ENCODE measurements at regions not wholly inside any gene's neighbourhood (a gene's known extent, or its start where the extent isn't known, plus 50 kb on each side); places are given as distances from the start of the nearest gene placed in this dataset.
A peak's percentile ranks its signal among the peaks of the same experiment; 100 is the strongest.

- TF ChIP-seq EZH2 (IDR thresholded peaks at IDR 0.05; ENCODE audit: insufficient read depth, low read length): no peak
- TF ChIP-seq, protein P1, sequence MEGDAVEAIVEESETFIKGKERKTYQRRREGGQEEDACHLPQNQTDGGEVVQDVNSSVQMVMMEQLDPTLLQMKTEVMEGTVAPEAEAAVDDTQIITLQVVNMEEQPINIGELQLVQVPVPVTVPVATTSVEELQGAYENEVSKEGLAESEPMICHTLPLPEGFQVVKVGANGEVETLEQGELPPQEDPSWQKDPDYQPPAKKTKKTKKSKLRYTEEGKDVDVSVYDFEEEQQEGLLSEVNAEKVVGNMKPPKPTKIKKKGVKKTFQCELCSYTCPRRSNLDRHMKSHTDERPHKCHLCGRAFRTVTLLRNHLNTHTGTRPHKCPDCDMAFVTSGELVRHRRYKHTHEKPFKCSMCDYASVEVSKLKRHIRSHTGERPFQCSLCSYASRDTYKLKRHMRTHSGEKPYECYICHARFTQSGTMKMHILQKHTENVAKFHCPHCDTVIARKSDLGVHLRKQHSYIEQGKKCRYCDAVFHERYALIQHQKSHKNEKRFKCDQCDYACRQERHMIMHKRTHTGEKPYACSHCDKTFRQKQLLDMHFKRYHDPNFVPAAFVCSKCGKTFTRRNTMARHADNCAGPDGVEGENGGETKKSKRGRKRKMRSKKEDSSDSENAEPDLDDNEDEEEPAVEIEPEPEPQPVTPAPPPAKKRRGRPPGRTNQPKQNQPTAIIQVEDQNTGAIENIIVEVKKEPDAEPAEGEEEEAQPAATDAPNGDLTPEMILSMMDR (IDR thresholded peaks at IDR 0.05; ENCODE audit: insufficient read depth, low read depth, low read length): no peak
- Mint-ChIP-seq H3K36me3 (ENCODE audit: low read depth, unreplicated experiment) (peaks cover 2% of the 10 kb centered on the region), H3K9me3 (ENCODE audit: unreplicated experiment) (peaks cover 3% of the 10 kb centered on the region), H3K27ac (ENCODE audit: unreplicated experiment) (no peak overlapping the region), H3K27me3 (ENCODE audit: low read depth, unreplicated experiment) (no peaks in the 10 kb centered on the region), H3K4me3 (ENCODE audit: unreplicated experiment) (no peak overlapping the region), H3K4me1 (ENCODE audit: low read depth, unreplicated experiment) (no peaks in the 10 kb centered on the region)
- no peaks in the 10 kb centered on the region for H3K36me3 ChIP-seq (ENCODE audit: insufficient read depth, low read length)
- no peak overlapping the region for H3K4me3 ChIP-seq (ENCODE audit: insufficient read depth, low read depth, low read length)
- H3K9me3 ChIP-seq (ENCODE audit: insufficient read depth, low read depth, low read length): no peaks in the 10 kb centered on the region
- H3K9ac ChIP-seq (ENCODE audit: low read length): no peak overlapping the region
- no peak overlapping the region for H3K27ac ChIP-seq (ENCODE audit: low read depth, low read length)
- H3K4me1 ChIP-seq (ENCODE audit: insufficient read depth, low read length): no peaks in the 10 kb centered on the region
- H4K20me1 ChIP-seq (ENCODE audit: insufficient read depth, low read length): no peaks in the 10 kb centered on the region
- no peak overlapping the region for H2AFZ ChIP-seq (ENCODE audit: low read depth, low read length)
- no peak overlapping the region for H3K4me2 ChIP-seq (ENCODE audit: low read length)
- FAIRE-seq (no peak), DNase-seq (ENCODE audit: low read depth) (no peak)
- no peaks in the 10 kb centered on the region for H3K79me2 ChIP-seq (ENCODE audit: insufficient read depth, low read length)
- no peaks in the 10 kb centered on the region for H3K27me3 ChIP-seq (ENCODE audit: insufficient read depth, low read length)
These were observed 74.1 kb upstream of the MNS1 start for GRCh38 chr15:56538901-56539545.

GRCh38 chr15:56537881-56538280 lies 72.9 kb upstream of the MNS1 start:
- H2AFZ ChIP-seq (ENCODE audit: low read depth, low read length): no peak overlapping the region
- H3K27me3 Mint-ChIP-seq (ENCODE audit: low read depth, unreplicated experiment): no peaks in the 10 kb centered on the region
- H3K36me3 ChIP-seq (ENCODE audit: insufficient read depth, low read length): no peaks in the 10 kb centered on the region
- no peak overlapping the region for H3K27ac ChIP-seq (ENCODE audit: low read depth, low read length)
- no peak overlapping the region for H3K27ac Mint-ChIP-seq (ENCODE audit: unreplicated experiment)
- no peaks in the 10 kb centered on the region for H4K20me1 ChIP-seq (ENCODE audit: insufficient read depth, low read length)
- no peak overlapping the region for H3K4me2 ChIP-seq (ENCODE audit: low read length)
- H3K9me3 ChIP-seq (ENCODE audit: insufficient read depth, low read depth, low read length): no peaks in the 10 kb centered on the region
- no peaks in the 10 kb centered on the region for H3K27me3 ChIP-seq (ENCODE audit: insufficient read depth, low read length)
- peak; percentile 2 for DNase-seq (ENCODE audit: low read depth)
- TF ChIP-seq, protein P1 (IDR thresholded peaks at IDR 0.05; ENCODE audit: insufficient read depth, low read depth, low read length): no peak
- TF ChIP-seq EZH2 (IDR thresholded peaks at IDR 0.05; ENCODE audit: insufficient read depth, low read length): no peak
- FAIRE-seq: no peak
- H3K4me1 Mint-ChIP-seq (ENCODE audit: low read depth, unreplicated experiment): no peaks in the 10 kb centered on the region
- H3K4me1 ChIP-seq (ENCODE audit: insufficient read depth, low read length): no peaks in the 10 kb centered on the region
- peaks cover 2% of the 10 kb centered on the region for H3K36me3 Mint-ChIP-seq (ENCODE audit: low read depth, unreplicated experiment)
- no peak overlapping the region for H3K4me3 ChIP-seq (ENCODE audit: insufficient read depth, low read depth, low read length)
- H3K9me3 Mint-ChIP-seq (ENCODE audit: unreplicated experiment): peaks cover 3% of the 10 kb centered on the region
- H3K9ac ChIP-seq (ENCODE audit: low read length): no peak overlapping the region
- H3K4me3 Mint-ChIP-seq (ENCODE audit: unreplicated experiment): no peak overlapping the region
- H3K79me2 ChIP-seq (ENCODE audit: insufficient read depth, low read length): no peaks in the 10 kb centered on the region

DNA sequence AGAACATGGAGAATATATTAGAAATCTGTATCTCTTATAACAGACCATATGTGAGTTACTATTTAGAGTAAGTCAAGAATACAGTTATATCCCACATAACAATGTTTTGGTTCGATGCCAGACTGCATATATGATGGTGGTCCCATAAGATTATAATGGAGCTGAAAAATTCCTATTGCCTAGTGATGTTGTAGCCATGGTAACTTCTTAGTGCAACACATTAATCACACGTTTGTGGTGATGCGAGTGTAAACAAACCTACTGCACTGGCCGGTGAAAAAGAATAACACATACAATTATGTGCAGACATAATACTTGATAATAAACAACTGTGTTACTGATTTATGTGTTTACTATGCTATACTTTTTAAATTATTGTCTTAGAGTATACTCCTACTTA lies 69.8 kb upstream of the MNS1 start:
- peaks cover 2% of the 10 kb centered on the region for H3K27me3 Mint-ChIP-seq (ENCODE audit: low read depth, unreplicated experiment)
- Histone ChIP-seq H2AFZ (ENCODE audit: low read depth, low read length) (no peak overlapping the region), H3K4me3 (ENCODE audit: insufficient read depth, low read depth, low read length) (no peak overlapping the region), H3K79me2 (ENCODE audit: insufficient read depth, low read length) (no peaks in the 10 kb centered on the region), H3K9me3 (ENCODE audit: insufficient read depth, low read depth, low read length) (no peaks in the 10 kb centered on the region), H4K20me1 (ENCODE audit: insufficient read depth, low read length) (no peaks in the 10 kb centered on the region), H3K36me3 (ENCODE audit: insufficient read depth, low read length) (no peaks in the 10 kb centered on the region), H3K27ac (ENCODE audit: low read depth, low read length) (no peak overlapping the region), H3K4me1 (ENCODE audit: insufficient read depth, low read length) (no peaks in the 10 kb centered on the region), H3K27me3 (ENCODE audit: insufficient read depth, low read length) (no peaks in the 10 kb centered on the region), H3K4me2 (ENCODE audit: low read length) (no peak overlapping the region), H3K9ac (ENCODE audit: low read length) (no peak overlapping the region)
- H3K36me3 Mint-ChIP-seq (ENCODE audit: low read depth, unreplicated experiment): peaks cover 2% of the 10 kb centered on the region
- no peaks in the 10 kb centered on the region for H3K4me1 Mint-ChIP-seq (ENCODE audit: low read depth, unreplicated experiment)
- no peak for DNase-seq (ENCODE audit: low read depth)
- H3K9me3 Mint-ChIP-seq (ENCODE audit: unreplicated experiment): peaks cover 3% of the 10 kb centered on the region
- H3K27ac Mint-ChIP-seq (ENCODE audit: unreplicated experiment): no peak overlapping the region
- no peak for FAIRE-seq
- no peak overlapping the region for H3K4me3 Mint-ChIP-seq (ENCODE audit: unreplicated experiment)
- no peak for TF ChIP-seq EZH2 (IDR thresholded peaks at IDR 0.05; ENCODE audit: insufficient read depth, low read length)
- TF ChIP-seq, protein P1 (IDR thresholded peaks at IDR 0.05; ENCODE audit: insufficient read depth, low read depth, low read length): no peak
